ENCODE measurements at regions not wholly inside any gene's neighbourhood (a gene's known extent, or its start where the extent isn't known, plus 50 kb on each side); places are given as distances from the start of the nearest gene placed in this dataset.

GRCh38 chr1:56187405-56187804 lies 392.0 kb downstream of the PLPP3 start (continued):
- TF ChIP-seq NANOG (IDR thresholded peaks at IDR 0.05; ENCODE audit: insufficient read depth, low read depth, low read length, poor library complexity, severe bottlenecking) = no peak
- TF ChIP-seq EGR1 (IDR thresholded peaks at IDR 0.05; ENCODE audit: borderline replicate concordance, low read depth, low read length) = no peak
- TF ChIP-seq SUZ12 (IDR thresholded peaks at IDR 0.05; ENCODE audit: low read length) = no peak
